IMR-90 (cell line): ENCODE measurements at regions not wholly inside any gene's neighbourhood (a gene's known extent, or its start where the extent isn't known, plus 50 kb on each side); places are given as distances from the start of the nearest gene placed in this dataset.

Experiments
- BHLHE40 ChIP-seq: fragments of 150-350 bp; IDR thresholded peaks from 2 replicates; pipeline ENCODE4 v1.6.1; 2016; ENCODE audit warnings: mild to moderate bottlenecking, low read depth, low read length
- CHD1 ChIP-seq: IDR thresholded peaks from 2 replicates; pipeline ENCODE4 v1.6.1; 2012; ENCODE audit warnings: low read depth, low read length, improper control_type of control experiment
- FOS ChIP-seq: fragments of 150-350 bp; IDR thresholded peaks from 2 replicates; pipeline ENCODE4 v1.6.1; 2016; ENCODE audit warnings: low read depth, low read length
- MAFK ChIP-seq: IDR thresholded peaks from 2 replicates; pipeline ENCODE4 v1.6.1; 2012; ENCODE audit warnings: low read depth, low read length, improper control_type of control experiment
- MAZ ChIP-seq: IDR thresholded peaks from 2 replicates; pipeline ENCODE4 v1.6.1; 2012; ENCODE audit warnings: low read depth, mild to moderate bottlenecking, low read length, improper control_type of control experiment, moderate library complexity, borderline replicate concordance
- MXI1 ChIP-seq: IDR thresholded peaks from 2 replicates; pipeline ENCODE4 v1.6.1; 2012; ENCODE audit warnings: low read depth, mild to moderate bottlenecking, low read length, moderate library complexity, borderline replicate concordance
- POLR2A ChIP-seq: IDR thresholded peaks from 2 replicates; pipeline ENCODE4 v1.6.1; 2012; ENCODE audit warnings: mild to moderate bottlenecking, low read depth, low read length
- RAD21 ChIP-seq: IDR thresholded peaks from 2 replicates; pipeline ENCODE4 v1.6.1; 2012; ENCODE audit warnings: low read length, improper control_type of control experiment
- RCOR1 ChIP-seq: IDR thresholded peaks from 2 replicates; pipeline ENCODE4 v1.6.1; 2012; ENCODE audit warnings: mild to moderate bottlenecking, low read length, improper control_type of control experiment; ENCODE audit not compliant: insufficient replicate concordance
- SMC3 ChIP-seq: fragments of 150-350 bp; IDR thresholded peaks from 2 replicates; pipeline ENCODE4 v1.6.1; 2016; ENCODE audit warnings: low read depth, mild to moderate bottlenecking, antibody characterized with exemption, low read length, moderate library complexity
- TF ChIP-seq, protein P1 (sequence below): conservative IDR thresholded peaks from 2 replicates; pipeline ENCODE4 v1.5.1; 2012; ENCODE audit warnings: mild to moderate bottlenecking, low read depth, low read length, improper control_type of control experiment
- TF ChIP-seq, protein P2 (sequence below): fragments of 150-350 bp; IDR thresholded peaks from 2 replicates; pipeline ENCODE4 v1.6.1; 2017; ENCODE audit warnings: mild to moderate bottlenecking, antibody characterized with exemption, low read length, low read depth

DNA sequence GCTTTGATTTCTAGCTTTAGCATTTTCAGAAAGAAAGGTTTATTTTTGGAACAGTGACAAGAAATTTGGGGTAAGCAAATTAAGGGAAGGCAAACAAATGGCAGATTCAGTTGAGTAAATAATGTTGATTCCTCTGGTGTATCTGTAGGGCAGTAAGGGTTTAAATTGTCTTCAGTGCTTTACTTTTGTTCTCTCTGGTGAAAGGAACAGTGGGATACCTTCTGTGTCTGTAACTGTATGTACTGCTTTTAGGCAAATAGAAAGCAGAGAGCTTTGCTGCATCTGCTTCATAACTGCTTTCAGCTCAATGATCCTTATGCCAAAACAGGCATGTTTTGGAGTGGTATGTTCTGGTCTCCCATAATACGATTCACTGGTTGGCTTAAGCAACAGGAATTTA lies 932.1 kb upstream of the SLIT2 start:
- TF ChIP-seq POLR2A (no peak), RAD21 (no peak), RCOR1 (no peak), SMC3 (no peak), BHLHE40 (no peak), MXI1 (no peak), FOS (no peak), CHD1 (no peak), MAFK (no peak), MAZ (no peak)
- TF ChIP-seq, protein P1, sequence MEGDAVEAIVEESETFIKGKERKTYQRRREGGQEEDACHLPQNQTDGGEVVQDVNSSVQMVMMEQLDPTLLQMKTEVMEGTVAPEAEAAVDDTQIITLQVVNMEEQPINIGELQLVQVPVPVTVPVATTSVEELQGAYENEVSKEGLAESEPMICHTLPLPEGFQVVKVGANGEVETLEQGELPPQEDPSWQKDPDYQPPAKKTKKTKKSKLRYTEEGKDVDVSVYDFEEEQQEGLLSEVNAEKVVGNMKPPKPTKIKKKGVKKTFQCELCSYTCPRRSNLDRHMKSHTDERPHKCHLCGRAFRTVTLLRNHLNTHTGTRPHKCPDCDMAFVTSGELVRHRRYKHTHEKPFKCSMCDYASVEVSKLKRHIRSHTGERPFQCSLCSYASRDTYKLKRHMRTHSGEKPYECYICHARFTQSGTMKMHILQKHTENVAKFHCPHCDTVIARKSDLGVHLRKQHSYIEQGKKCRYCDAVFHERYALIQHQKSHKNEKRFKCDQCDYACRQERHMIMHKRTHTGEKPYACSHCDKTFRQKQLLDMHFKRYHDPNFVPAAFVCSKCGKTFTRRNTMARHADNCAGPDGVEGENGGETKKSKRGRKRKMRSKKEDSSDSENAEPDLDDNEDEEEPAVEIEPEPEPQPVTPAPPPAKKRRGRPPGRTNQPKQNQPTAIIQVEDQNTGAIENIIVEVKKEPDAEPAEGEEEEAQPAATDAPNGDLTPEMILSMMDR, result no peak
- TF ChIP-seq, protein P2, sequence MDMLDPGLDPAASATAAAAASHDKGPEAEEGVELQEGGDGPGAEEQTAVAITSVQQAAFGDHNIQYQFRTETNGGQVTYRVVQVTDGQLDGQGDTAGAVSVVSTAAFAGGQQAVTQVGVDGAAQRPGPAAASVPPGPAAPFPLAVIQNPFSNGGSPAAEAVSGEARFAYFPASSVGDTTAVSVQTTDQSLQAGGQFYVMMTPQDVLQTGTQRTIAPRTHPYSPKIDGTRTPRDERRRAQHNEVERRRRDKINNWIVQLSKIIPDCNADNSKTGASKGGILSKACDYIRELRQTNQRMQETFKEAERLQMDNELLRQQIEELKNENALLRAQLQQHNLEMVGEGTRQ, result no peak
